ENCODE measurements at regions not wholly inside any gene's neighbourhood (a gene's known extent, or its start where the extent isn't known, plus 50 kb on each side); places are given as distances from the start of the nearest gene placed in this dataset.
"Not testable (repeated sequence)": the region's sequence is repeated elsewhere in the genome, so short reads cannot be mapped to it uniquely, and the experiment has no call there.

DNA sequence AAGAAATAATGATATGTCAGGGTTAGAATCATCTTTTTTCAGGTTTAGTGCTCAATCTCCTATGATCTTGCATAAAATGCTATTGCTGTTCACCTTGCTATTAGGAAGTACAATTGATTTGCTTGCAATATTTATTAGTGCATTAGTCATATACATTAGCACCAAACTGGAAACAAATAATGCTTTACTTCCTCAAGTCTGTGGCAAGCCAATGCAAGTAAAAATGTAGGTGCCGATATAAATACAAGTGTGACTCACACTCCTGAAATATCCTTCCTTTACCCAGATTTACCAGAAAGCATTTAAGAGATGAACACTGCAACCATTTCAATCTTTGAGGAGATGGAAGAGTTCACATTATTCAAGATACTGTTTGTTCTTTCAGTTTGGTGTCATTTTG, 1487.7 kb upstream of the ADGRL3 start:
- no peak overlapping the region for H4K8ac ChIP-seq (replicated peaks; ENCODE audit: insufficient read length, low read depth, low read length)
- no peak overlapping the region for H2BK20ac ChIP-seq (ENCODE audit: low read depth, low read length, poor library complexity, severe bottlenecking)
- no peaks in the 10 kb centered on the region for H3K23me2 ChIP-seq (ENCODE audit: insufficient read length, low read depth, low read length, poor library complexity, severe bottlenecking)
- H3K4me2 ChIP-seq (ENCODE audit: insufficient read depth, insufficient read length, low read length): no peak overlapping the region
- no peak overlapping the region for H2BK120ac ChIP-seq (ENCODE audit: low read depth, low read length, poor library complexity, severe bottlenecking)
- H2AK5ac ChIP-seq (ENCODE audit: insufficient read length, low read length): no peak overlapping the region
- H2BK12ac ChIP-seq (ENCODE audit: insufficient read length, low read depth, low read length): no peak overlapping the region
- no peaks in the 10 kb centered on the region for H4K20me1 ChIP-seq (ENCODE audit: control insufficient read depth, insufficient read depth, insufficient read length)
- no peak overlapping the region for H3K18ac ChIP-seq (ENCODE audit: insufficient read length, low read depth, low read length)
- no peak overlapping the region for H4K5ac ChIP-seq (ENCODE audit: insufficient read length, low read depth, low read length)
- no peak overlapping the region for H4K91ac ChIP-seq (ENCODE audit: insufficient read length, low read depth, low read length)
- no peaks in the 10 kb centered on the region for H3K4me1 Mint-ChIP-seq
- H3K27ac ChIP-seq (ENCODE audit: insufficient read length, low read depth, low read length): no peak overlapping the region
- no peak overlapping the region for H3K4ac ChIP-seq (ENCODE audit: low read depth, low read length)
- no CpG with 5 or more reads among the region's 1 CpG for WGBS (ENCODE audit: extremely low coverage, insufficient read length, low lambda C conversion rate)
- no peak overlapping the region for H3K56ac ChIP-seq (ENCODE audit: insufficient read length, low read depth, low read length)
- no peaks in the 10 kb centered on the region for H3K79me1 ChIP-seq (ENCODE audit: insufficient read depth, low read depth, low read length, poor library complexity, severe bottlenecking)
- H3K9me3 ChIP-seq (ENCODE audit: control insufficient read depth, low read depth, low read length): no peaks in the 10 kb centered on the region
- no peaks in the 10 kb centered on the region for H3K27me3 Mint-ChIP-seq (ENCODE audit: low read depth)
- H3K27me3 ChIP-seq (ENCODE audit: insufficient read depth, low read length): no peaks in the 10 kb centered on the region
- DNase-seq: no peak
- no peaks in the 10 kb centered on the region for H3K9me3 Mint-ChIP-seq
- no peak overlapping the region for H2AFZ ChIP-seq (ENCODE audit: low read length)
- no peak overlapping the region for H2BK15ac ChIP-seq (ENCODE audit: low read depth, low read length)
- H3K14ac ChIP-seq (ENCODE audit: insufficient read depth, low read length): no peak overlapping the region
- no peaks in the 10 kb centered on the region for H3K36me3 Mint-ChIP-seq (ENCODE audit: insufficient read depth in 1 of 3, low read depth in 3 of 3)
- no peak overlapping the region for H3K23ac ChIP-seq (ENCODE audit: insufficient read length, low read depth, low read length)
- no peak overlapping the region for H2BK5ac ChIP-seq (ENCODE audit: insufficient read length, low read length)
- H3K4me1 ChIP-seq (ENCODE audit: insufficient read depth, low read length): no peaks in the 10 kb centered on the region
- H3K79me2 ChIP-seq (ENCODE audit: insufficient read depth, low read length): no peaks in the 10 kb centered on the region
- no peak overlapping the region for H3K9ac ChIP-seq (ENCODE audit: extremely low read depth, insufficient read length, low read length)
- no peak overlapping the region for H3T11ph ChIP-seq (ENCODE audit: low read length)
- no peak overlapping the region for H3K4me3 Mint-ChIP-seq
- H3K27ac Mint-ChIP-seq: no peak overlapping the region
- TF ChIP-seq, protein P1, sequence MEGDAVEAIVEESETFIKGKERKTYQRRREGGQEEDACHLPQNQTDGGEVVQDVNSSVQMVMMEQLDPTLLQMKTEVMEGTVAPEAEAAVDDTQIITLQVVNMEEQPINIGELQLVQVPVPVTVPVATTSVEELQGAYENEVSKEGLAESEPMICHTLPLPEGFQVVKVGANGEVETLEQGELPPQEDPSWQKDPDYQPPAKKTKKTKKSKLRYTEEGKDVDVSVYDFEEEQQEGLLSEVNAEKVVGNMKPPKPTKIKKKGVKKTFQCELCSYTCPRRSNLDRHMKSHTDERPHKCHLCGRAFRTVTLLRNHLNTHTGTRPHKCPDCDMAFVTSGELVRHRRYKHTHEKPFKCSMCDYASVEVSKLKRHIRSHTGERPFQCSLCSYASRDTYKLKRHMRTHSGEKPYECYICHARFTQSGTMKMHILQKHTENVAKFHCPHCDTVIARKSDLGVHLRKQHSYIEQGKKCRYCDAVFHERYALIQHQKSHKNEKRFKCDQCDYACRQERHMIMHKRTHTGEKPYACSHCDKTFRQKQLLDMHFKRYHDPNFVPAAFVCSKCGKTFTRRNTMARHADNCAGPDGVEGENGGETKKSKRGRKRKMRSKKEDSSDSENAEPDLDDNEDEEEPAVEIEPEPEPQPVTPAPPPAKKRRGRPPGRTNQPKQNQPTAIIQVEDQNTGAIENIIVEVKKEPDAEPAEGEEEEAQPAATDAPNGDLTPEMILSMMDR (conservative IDR thresholded peaks at IDR 0.05): no peak

DNA sequence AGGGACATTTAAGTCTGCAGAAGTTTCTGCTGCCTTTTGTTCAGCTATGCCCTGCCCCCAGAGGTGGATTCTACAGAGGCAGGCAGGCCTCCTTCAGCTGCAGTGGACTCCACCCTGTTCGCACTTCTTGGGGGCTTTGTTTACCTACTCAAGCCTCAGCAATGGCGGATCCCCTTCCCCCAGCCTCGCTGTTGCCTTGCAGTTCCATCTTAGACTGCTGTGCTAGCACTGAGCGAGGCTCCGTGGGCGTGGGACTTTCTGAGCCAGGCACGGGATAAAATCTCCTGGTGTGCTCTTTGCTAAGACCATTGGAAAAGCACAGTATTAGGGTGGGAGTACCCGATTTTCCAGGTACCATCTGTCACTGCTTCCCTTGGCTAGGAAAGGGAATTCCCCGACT, 1475.8 kb upstream of the ADGRL3 start:
- H2BK120ac ChIP-seq (ENCODE audit: low read depth, low read length, poor library complexity, severe bottlenecking); H3K18ac ChIP-seq (ENCODE audit: insufficient read length, low read depth, low read length); H3T11ph ChIP-seq (ENCODE audit: low read length); H2BK12ac ChIP-seq (ENCODE audit: insufficient read length, low read depth, low read length); H3K27ac Mint-ChIP-seq; H3K4ac ChIP-seq (ENCODE audit: low read depth, low read length); H4K91ac ChIP-seq (ENCODE audit: insufficient read length, low read depth, low read length); H4K8ac ChIP-seq (replicated peaks; ENCODE audit: insufficient read length, low read depth, low read length); H3K79me2 ChIP-seq (ENCODE audit: insufficient read depth, low read length); H3K9me3 ChIP-seq (ENCODE audit: control insufficient read depth, low read depth, low read length); H3K4me2 ChIP-seq (ENCODE audit: insufficient read depth, insufficient read length, low read length); H3K9ac ChIP-seq (ENCODE audit: extremely low read depth, insufficient read length, low read length); H4K5ac ChIP-seq (ENCODE audit: insufficient read length, low read depth, low read length); H3K79me1 ChIP-seq (ENCODE audit: insufficient read depth, low read depth, low read length, poor library complexity, severe bottlenecking); H3K4me3 Mint-ChIP-seq; H2BK15ac ChIP-seq (ENCODE audit: low read depth, low read length); H3K27ac ChIP-seq (ENCODE audit: insufficient read length, low read depth, low read length); H3K23me2 ChIP-seq (ENCODE audit: insufficient read length, low read depth, low read length, poor library complexity, severe bottlenecking); DNase-seq; H3K14ac ChIP-seq (ENCODE audit: insufficient read depth, low read length); H3K23ac ChIP-seq (ENCODE audit: insufficient read length, low read depth, low read length); H2AFZ ChIP-seq (ENCODE audit: low read length); H2BK20ac ChIP-seq (ENCODE audit: low read depth, low read length, poor library complexity, severe bottlenecking); H3K56ac ChIP-seq (ENCODE audit: insufficient read length, low read depth, low read length); H2BK5ac ChIP-seq (ENCODE audit: insufficient read length, low read length); H3K4me1 ChIP-seq (ENCODE audit: insufficient read depth, low read length); H3K4me1 Mint-ChIP-seq; H4K20me1 ChIP-seq (ENCODE audit: control insufficient read depth, insufficient read depth, insufficient read length); H3K27me3 ChIP-seq (ENCODE audit: insufficient read depth, low read length); H3K27me3 Mint-ChIP-seq (ENCODE audit: low read depth); H2AK5ac ChIP-seq (ENCODE audit: insufficient read length, low read length): not testable (repeated sequence)
- H3K9me3 Mint-ChIP-seq: peaks cover 24% of the 10 kb centered on the region in 2 experiments
- peaks cover 7 to 23% (median 10%) of the 10 kb centered on the region in 3 experiments for H3K36me3 Mint-ChIP-seq (ENCODE audit: insufficient read depth in 1 of 3, low read depth in 3 of 3)
- WGBS (ENCODE audit: extremely low coverage, insufficient read length, low lambda C conversion rate): no CpG with 5 or more reads among the region's 9 CpGs

All from H9 (cell line).